NCI-H146 treated with DMSO at 0.1 percent for 48 hours (cell line): ENCODE measurements at regions not wholly inside any gene's neighbourhood (a gene's known extent, or its start where the extent isn't known, plus 50 kb on each side); places are given as distances from the start of the nearest gene placed in this dataset.

Experiments
- DNase-seq: peaks from one replicate; lab custom pipeline; 2025; ENCODE audit not compliant: unreplicated experiment; lab: John Stamatoyannopoulos, UW

- DNase-seq = no peak
Observed at GRCh38 chr1:87673748-87674147, 345.1 kb downstream of the LMO4 start.

GRCh38 chr1:87674791-87675190 is 346.1 kb downstream of the LMO4 start:
- DNase-seq = no peak

- DNase-seq = no peak
Observed at GRCh38 chr1:87678266-87678665, 349.6 kb downstream of the LMO4 start.

- no peak for DNase-seq
Observed at GRCh38 chr1:87682565-87682964, 353.9 kb downstream of the LMO4 start.

GRCh38 chr1:87683196-87683956 is 354.7 kb downstream of the LMO4 start:
- DNase-seq = no peak

GRCh38 chr1:87684194-87684593 is 355.5 kb downstream of the LMO4 start:
- no peak for DNase-seq

- no peak for DNase-seq
Observed at GRCh38 chr1:87684713-87685205, 356.1 kb downstream of the LMO4 start.

- no peak for DNase-seq
Observed at GRCh38 chr1:87685311-87686135, 356.8 kb downstream of the LMO4 start.

GRCh38 chr1:87686136-87686495 is 357.4 kb downstream of the LMO4 start:
- no peak for DNase-seq

- DNase-seq = no peak
Observed at GRCh38 chr1:87686671-87687070, 358.0 kb downstream of the LMO4 start.

GRCh38 chr1:87688136-87688535 is 359.5 kb downstream of the LMO4 start:
- no peak for DNase-seq

GRCh38 chr1:87689487-87689886 is 360.8 kb downstream of the LMO4 start:
- DNase-seq = no peak

GRCh38 chr1:87696483-87696882 is 367.8 kb downstream of the LMO4 start:
- DNase-seq = no peak

GRCh38 chr1:87702455-87702854 is 373.8 kb downstream of the LMO4 start:
- DNase-seq = no peak

GRCh38 chr1:87705233-87705632 is 376.6 kb downstream of the LMO4 start:
- no peak for DNase-seq

- DNase-seq = no peak
Observed at GRCh38 chr1:87706203-87706602, 377.5 kb downstream of the LMO4 start.

GRCh38 chr1:87706779-87707228 is 378.1 kb downstream of the LMO4 start:
- no peak for DNase-seq

- DNase-seq = no peak
Observed at GRCh38 chr1:87707411-87707810, 378.7 kb downstream of the LMO4 start.

- DNase-seq = no peak
Observed at GRCh38 chr1:87712261-87713010, 383.8 kb downstream of the LMO4 start.

GRCh38 chr1:87714278-87714677 is 385.6 kb downstream of the LMO4 start:
- no peak for DNase-seq

- no peak for DNase-seq
Observed at GRCh38 chr1:87715052-87715451, 386.4 kb downstream of the LMO4 start.
